ENCODE measurements at regions not wholly inside any gene's neighbourhood (a gene's known extent, or its start where the extent isn't known, plus 50 kb on each side); places are given as distances from the start of the nearest gene placed in this dataset.

GRCh38 chr11:92735039-92735438 is 234.4 kb upstream of the MTNR1B start:
- Histone ChIP-seq H3K79me2 (replicated peaks; ENCODE audit: insufficient read depth, low read length) (peaks cover 3% of the 10 kb centered on the region), H3K9ac (ENCODE audit: low read length) (no peak overlapping the region), H3K4me3 (ENCODE audit: low read length) (no peak overlapping the region), H3F3A (ENCODE audit: insufficient read depth, low read length, poor library complexity, severe bottlenecking) (no peaks in the 10 kb centered on the region), H3K9me3 (ENCODE audit: low read length) (no peaks in the 10 kb centered on the region), H4K20me1 (ENCODE audit: insufficient read depth) (no peaks in the 10 kb centered on the region), H3K27ac (ENCODE audit: low read length) (peak overlapping the region; percentile 62), H3K36me3 (ENCODE audit: insufficient read depth, low read length) (no peaks in the 10 kb centered on the region), H3K9me2 (ENCODE audit: insufficient read depth, low read length) (no peaks in the 10 kb centered on the region), H3K4me2 (ENCODE audit: low read length) (no peak overlapping the region), H3K27me3 (ENCODE audit: insufficient read depth, low read depth, low read length) (no peaks in the 10 kb centered on the region), H2AFZ (ENCODE audit: low read depth, low read length) (no peak overlapping the region)
- TF ChIP-seq EP300 (conservative IDR thresholded peaks at IDR 0.05; ENCODE audit: poor library complexity, severe bottlenecking) (peak; percentile 58), MXI1 (conservative IDR thresholded peaks at IDR 0.05; ENCODE audit: poor library complexity, severe bottlenecking) (no peak), TAF1 (IDR thresholded peaks at IDR 0.05; ENCODE audit: low read depth) (no peak), EZH2 (IDR thresholded peaks at IDR 0.05; ENCODE audit: borderline replicate concordance, insufficient read depth, low read length, poor library complexity, severe bottlenecking) (no peak), POLR2AphosphoS5 (IDR thresholded peaks at IDR 0.05) (peak; percentile 48), RAD21 (conservative IDR thresholded peaks at IDR 0.05) (peak; percentile 59), REST (IDR thresholded peaks at IDR 0.05; ENCODE audit: borderline replicate concordance) (no peak), SMC3 (conservative IDR thresholded peaks at IDR 0.05; ENCODE audit: poor library complexity) (peak; percentile 59), CTCF (IDR thresholded peaks at IDR 0.05; ENCODE audit: poor library complexity, severe bottlenecking) (peak; percentile 70)

GRCh38 chr11:92738276-92738675 is 231.2 kb upstream of the MTNR1B start:
- Histone ChIP-seq H4K20me1 (ENCODE audit: insufficient read depth) (no peaks in the 10 kb centered on the region), H3K4me3 (ENCODE audit: low read length) (no peak overlapping the region), H3K79me2 (replicated peaks; ENCODE audit: insufficient read depth, low read length) (no peaks in the 10 kb centered on the region), H2AFZ (ENCODE audit: low read depth, low read length) (no peak overlapping the region), H3K9me3 (ENCODE audit: low read length) (no peaks in the 10 kb centered on the region), H3F3A (ENCODE audit: insufficient read depth, low read length, poor library complexity, severe bottlenecking) (no peaks in the 10 kb centered on the region), H3K4me2 (ENCODE audit: low read length) (no peak overlapping the region), H3K9ac (ENCODE audit: low read length) (no peak overlapping the region), H3K9me2 (ENCODE audit: insufficient read depth, low read length) (no peaks in the 10 kb centered on the region), H3K27ac (ENCODE audit: low read length) (peak overlapping the region; percentile 33), H3K27me3 (ENCODE audit: insufficient read depth, low read depth, low read length) (no peaks in the 10 kb centered on the region), H3K36me3 (ENCODE audit: insufficient read depth, low read length) (no peaks in the 10 kb centered on the region)
- TF ChIP-seq EP300 (conservative IDR thresholded peaks at IDR 0.05; ENCODE audit: poor library complexity, severe bottlenecking) (no peak), POLR2AphosphoS5 (IDR thresholded peaks at IDR 0.05) (peak; percentile 31)

- Histone ChIP-seq H3F3A (ENCODE audit: insufficient read depth, low read length, poor library complexity, severe bottlenecking) (no peaks in the 10 kb centered on the region), H3K9ac (ENCODE audit: low read length) (no peak overlapping the region), H4K20me1 (ENCODE audit: insufficient read depth) (no peaks in the 10 kb centered on the region), H3K36me3 (ENCODE audit: insufficient read depth, low read length) (no peaks in the 10 kb centered on the region), H3K79me2 (replicated peaks; ENCODE audit: insufficient read depth, low read length) (no peaks in the 10 kb centered on the region), H2AFZ (ENCODE audit: low read depth, low read length) (no peak overlapping the region), H3K27ac (ENCODE audit: low read length) (peak overlapping the region; percentile 33), H3K27me3 (ENCODE audit: insufficient read depth, low read depth, low read length) (no peaks in the 10 kb centered on the region), H3K4me2 (ENCODE audit: low read length) (no peak overlapping the region), H3K9me3 (ENCODE audit: low read length) (no peaks in the 10 kb centered on the region), H3K4me3 (ENCODE audit: low read length) (no peak overlapping the region), H3K9me2 (ENCODE audit: insufficient read depth, low read length) (no peaks in the 10 kb centered on the region)
- TF ChIP-seq EZH2 (IDR thresholded peaks at IDR 0.05; ENCODE audit: borderline replicate concordance, insufficient read depth, low read length, poor library complexity, severe bottlenecking) (no peak), REST (IDR thresholded peaks at IDR 0.05; ENCODE audit: borderline replicate concordance) (no peak), MXI1 (conservative IDR thresholded peaks at IDR 0.05; ENCODE audit: poor library complexity, severe bottlenecking) (no peak), RAD21 (conservative IDR thresholded peaks at IDR 0.05) (no peak)
Measured at GRCh38 chr11:92739041-92739440, 230.4 kb upstream of the MTNR1B start.

Data from neural cell (in vitro differentiated cells).